ENCODE measurements at regions not wholly inside any gene's neighbourhood (a gene's known extent, or its start where the extent isn't known, plus 50 kb on each side); places are given as distances from the start of the nearest gene placed in this dataset.
A peak's percentile ranks its signal among the peaks of the same experiment; 100 is the strongest.

GRCh38 chr2:51597086-51597485, 565.2 kb upstream of the NRXN1 start:
- in situ Hi-C loops (cut with MboI; ENCODE audit: low pct_unique_long_range_greater_than_20kb, low sequenced_read_pairs), result no loop called here
- no peak for DNase-seq

GRCh38 chr2:51595836-51596235, 563.9 kb upstream of the NRXN1 start:
- DNase-seq, result no peak
- in situ Hi-C loops (cut with MboI; ENCODE audit: low pct_unique_long_range_greater_than_20kb, low sequenced_read_pairs), result no loop called here

GRCh38 chr2:51581636-51582267, 549.8 kb upstream of the NRXN1 start:
- no peak for DNase-seq
- in situ Hi-C loops (cut with MboI; ENCODE audit: low pct_unique_long_range_greater_than_20kb, low sequenced_read_pairs), result no loop called here

DNA sequence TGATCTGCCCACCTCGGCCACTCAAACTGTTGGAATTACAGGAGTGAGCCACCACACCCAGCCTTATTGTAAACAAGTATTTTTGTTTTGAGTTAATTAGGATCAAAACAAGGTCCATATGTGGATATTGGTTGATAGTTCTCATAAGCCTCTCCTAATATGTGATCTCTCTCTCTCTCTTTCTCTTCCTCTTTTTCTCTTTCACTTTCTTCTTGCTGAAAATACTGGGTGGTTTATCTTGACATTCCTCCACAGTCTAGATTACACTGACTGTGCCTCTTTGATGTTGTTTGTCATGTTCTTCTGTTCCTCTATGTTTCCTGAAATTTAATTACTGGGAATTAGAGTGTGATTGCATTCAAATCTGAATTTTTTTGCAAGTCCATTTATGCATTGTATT, 547.5 kb upstream of the NRXN1 start:
- no peak for DNase-seq
- in situ Hi-C loops (cut with MboI; ENCODE audit: low pct_unique_long_range_greater_than_20kb, low sequenced_read_pairs), result no loop called here

GRCh38 chr2:51575181-51575580, 543.2 kb upstream of the NRXN1 start:
- in situ Hi-C loops (cut with MboI; ENCODE audit: low pct_unique_long_range_greater_than_20kb, low sequenced_read_pairs), result no loop called here
- no peak for DNase-seq

DNA sequence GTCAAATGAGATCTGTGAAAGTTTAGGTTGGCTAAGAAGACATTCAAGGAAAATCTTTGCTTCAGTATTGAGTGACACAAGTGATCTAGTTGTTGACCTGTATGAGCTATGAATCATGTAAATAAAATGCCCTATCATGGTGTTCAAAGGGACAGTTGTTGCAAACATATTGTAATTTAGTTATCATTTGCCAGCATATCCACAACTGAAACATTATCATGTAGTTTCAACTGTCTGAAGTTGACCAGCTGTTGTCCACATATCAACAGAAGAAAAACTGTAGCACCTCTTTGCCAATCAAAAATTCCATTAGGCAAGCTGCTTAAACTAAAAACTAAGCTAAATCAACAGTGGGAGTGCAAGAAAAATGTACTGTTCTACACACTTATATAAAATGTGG, 527.1 kb upstream of the NRXN1 start:
- in situ Hi-C loops (cut with MboI; ENCODE audit: low pct_unique_long_range_greater_than_20kb, low sequenced_read_pairs), result no loop called here
- DNase-seq, result no peak

DNA sequence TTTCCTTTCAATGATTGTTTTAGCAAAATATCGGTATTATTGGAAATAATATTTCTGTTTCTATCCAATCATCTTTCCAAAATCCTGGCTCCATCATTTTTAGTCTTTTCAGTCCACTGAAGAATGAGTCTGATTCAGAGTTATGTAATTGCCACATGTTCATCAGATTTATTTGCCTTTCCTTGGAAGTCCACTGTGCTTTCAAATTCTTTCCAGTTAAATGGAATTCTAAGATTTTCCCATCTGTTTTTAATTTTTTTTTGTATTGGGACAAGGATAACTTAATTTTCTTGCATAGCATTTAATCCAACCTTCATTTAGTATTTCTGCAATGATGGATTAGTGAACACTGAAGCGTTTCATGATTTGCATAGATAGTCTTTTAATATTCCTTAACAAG, 521.5 kb upstream of the NRXN1 start:
- no peak for DNase-seq
- in situ Hi-C loops (cut with MboI; ENCODE audit: low pct_unique_long_range_greater_than_20kb, low sequenced_read_pairs), result no loop called here

GRCh38 chr2:51535763-51536162, 503.8 kb upstream of the NRXN1 start:
- DNase-seq, result no peak
- in situ Hi-C loops (cut with MboI; ENCODE audit: low pct_unique_long_range_greater_than_20kb, low sequenced_read_pairs), result no loop called here

DNA sequence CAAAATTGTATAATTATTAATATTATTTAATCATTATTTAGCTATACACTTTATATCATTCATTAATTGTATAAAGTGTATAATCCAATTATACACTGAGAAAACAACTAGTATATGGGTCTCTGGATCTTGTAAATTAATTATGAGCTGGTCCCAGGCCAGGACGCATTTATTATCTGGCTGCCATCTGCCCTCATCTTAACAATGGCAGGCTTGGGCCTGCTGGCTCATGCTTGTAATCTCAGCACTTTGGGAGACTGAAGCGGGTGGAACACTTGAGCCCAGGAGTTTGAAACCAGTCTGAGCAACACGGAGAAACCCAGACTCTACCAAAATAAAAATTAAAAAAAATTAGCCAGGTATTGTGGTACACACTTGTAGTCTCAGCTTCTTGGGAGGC, 502.2 kb upstream of the NRXN1 start:
- DNase-seq, result no peak
- in situ Hi-C loops (cut with MboI; ENCODE audit: low pct_unique_long_range_greater_than_20kb, low sequenced_read_pairs), result no loop called here

DNA sequence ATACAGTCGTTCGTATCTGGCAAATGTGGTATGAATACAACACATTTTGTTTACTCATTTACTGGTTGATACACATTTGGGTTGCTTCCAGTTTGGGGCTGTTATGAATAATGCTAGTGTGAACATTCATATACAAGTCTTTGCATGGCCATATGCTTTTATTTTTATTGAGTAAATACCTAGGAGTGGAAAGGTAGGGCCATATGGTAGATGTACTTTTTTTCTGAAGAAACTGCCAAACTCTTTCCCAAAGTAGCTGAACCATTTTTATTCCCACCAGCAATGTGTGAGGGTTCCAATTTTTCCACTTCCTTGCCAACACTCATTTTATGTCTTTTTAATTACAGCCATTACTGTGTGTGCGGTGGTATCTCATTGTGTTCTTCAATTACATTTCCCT, 496.2 kb upstream of the NRXN1 start:
- in situ Hi-C loops (cut with MboI; ENCODE audit: low pct_unique_long_range_greater_than_20kb, low sequenced_read_pairs), result no loop called here
- DNase-seq, result no peak

GRCh38 chr2:51526766-51527165, 494.8 kb upstream of the NRXN1 start:
- no peak for DNase-seq
- in situ Hi-C loops (cut with MboI; ENCODE audit: low pct_unique_long_range_greater_than_20kb, low sequenced_read_pairs), result no loop called here

DNA sequence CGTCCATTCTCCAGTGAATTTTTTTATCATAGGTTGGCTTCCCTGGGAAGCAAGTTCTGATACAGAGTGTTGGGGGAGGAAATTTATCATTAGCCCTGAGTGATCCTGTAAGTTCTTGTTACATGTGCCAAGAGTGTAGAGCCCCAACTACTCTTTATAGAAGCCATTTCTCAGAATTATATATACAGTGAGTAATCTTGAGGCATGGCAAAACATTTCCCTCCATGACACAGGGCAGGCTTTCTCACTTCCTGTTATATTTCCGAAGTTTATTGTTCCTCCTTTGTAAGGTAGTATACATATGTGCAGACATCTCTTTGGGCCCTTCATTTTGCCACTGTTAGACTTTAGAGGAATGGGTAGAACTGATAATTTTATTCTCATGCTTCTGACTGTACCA, 484.7 kb upstream of the NRXN1 start:
- DNase-seq, result no peak
- in situ Hi-C loops (cut with MboI; ENCODE audit: low pct_unique_long_range_greater_than_20kb, low sequenced_read_pairs), result no loop called here

- in situ Hi-C loops (cut with MboI; ENCODE audit: low pct_unique_long_range_greater_than_20kb, low sequenced_read_pairs), result no loop called here
- no peak for DNase-seq
Measured at GRCh38 chr2:51511002-51511401, 479.1 kb upstream of the NRXN1 start.

DNA sequence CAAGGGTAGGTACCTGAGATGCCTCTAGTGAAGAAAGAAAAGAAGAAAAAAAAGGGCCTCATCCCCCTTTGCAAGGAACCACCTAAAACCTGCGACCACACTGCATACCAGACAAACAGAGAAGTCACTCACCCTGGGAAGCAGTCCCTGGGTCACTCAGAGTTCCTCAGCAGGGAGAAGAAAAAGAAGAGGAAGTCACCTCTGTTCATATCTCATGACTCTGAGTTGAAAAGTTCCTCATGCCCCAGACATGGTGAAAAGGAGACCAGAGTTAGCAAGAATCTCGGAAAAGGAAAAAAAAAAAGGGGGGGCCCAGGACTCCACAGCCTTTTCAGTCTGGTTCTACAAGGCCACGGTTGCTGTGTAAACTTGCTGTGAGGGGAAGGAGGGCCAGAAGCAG, 478.4 kb upstream of the NRXN1 start:
- no peak for DNase-seq
- in situ Hi-C loops (cut with MboI; ENCODE audit: low pct_unique_long_range_greater_than_20kb, low sequenced_read_pairs), result no loop called here

GRCh38 chr2:51505533-51505932, 473.6 kb upstream of the NRXN1 start:
- peak; percentile 5 for DNase-seq
- in situ Hi-C loops (cut with MboI; ENCODE audit: low pct_unique_long_range_greater_than_20kb, low sequenced_read_pairs), result no loop called here

DNA sequence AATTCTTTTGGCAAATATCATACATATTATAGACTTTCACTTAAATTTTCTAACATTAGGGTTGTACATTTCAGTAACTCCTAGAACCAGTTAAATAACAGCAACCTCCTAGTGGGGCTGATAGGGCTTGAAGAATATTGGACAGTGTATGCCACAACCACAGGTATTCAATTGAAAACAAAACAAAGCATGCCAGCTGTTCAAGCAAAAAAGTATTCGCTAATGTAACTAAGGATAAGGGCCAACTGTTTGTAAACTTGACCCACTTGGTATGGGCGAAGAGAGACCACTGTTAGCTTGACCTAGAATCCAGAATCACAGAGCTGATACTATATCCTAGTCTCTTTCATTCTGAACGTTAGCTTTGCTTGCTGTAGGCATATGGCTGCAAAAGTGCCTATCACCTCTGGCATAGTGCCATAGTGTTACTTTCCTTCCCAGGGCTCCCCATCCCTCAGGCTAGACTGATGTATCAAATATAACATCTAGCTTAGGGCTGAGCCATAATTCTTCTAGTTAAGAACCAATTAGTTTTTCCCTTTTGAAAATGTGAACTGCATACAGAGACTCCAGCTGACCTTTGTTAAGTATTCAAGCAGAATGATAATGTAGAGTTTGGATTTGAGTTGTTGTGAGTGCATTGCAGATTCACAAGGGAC, 458.8 kb upstream of the NRXN1 start:
- in situ Hi-C loops (cut with MboI; ENCODE audit: low pct_unique_long_range_greater_than_20kb, low sequenced_read_pairs), result no loop called here
- DNase-seq, result no peak

DNA sequence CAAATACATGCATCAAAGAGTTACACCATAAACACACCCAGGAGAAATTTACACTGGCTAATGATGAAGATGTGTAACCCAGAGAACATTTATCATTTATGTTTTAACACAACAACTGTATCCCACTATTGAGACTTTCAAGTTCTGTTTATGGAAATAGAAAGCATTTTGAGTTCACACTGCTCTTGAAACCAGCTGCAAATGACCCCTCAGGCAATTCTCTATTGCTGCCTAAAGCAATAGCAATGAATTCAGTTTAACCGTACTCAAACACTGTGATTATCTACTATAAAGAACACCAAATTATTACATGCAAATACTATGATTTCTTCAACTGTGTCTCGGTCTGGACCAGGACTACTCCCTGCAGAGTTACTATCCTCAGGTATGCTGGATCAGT, 452.7 kb upstream of the NRXN1 start:
- in situ Hi-C loops (cut with MboI; ENCODE audit: low pct_unique_long_range_greater_than_20kb, low sequenced_read_pairs), result no loop called here
- no peak for DNase-seq

DNA sequence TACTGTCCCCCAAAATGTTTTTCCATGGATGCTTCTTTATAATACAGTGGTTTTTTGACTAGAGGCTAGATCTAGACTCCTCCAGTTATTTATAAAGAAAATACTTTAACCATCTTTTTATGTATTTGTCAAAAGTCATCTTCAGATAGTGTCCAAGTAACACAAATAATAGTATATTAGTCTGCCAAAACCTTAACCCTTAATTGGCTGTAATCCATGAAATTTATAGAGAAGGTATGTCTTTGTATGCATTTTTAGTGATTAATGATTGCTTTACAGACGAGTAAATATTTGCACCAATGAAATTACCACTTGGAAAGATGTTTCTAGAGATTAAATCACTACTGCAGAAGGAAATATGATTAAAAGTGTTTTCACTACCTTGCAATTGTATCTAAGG, 451.8 kb upstream of the NRXN1 start:
- in situ Hi-C loops (cut with MboI; ENCODE audit: low pct_unique_long_range_greater_than_20kb, low sequenced_read_pairs), result no loop called here
- no peak for DNase-seq

DNA sequence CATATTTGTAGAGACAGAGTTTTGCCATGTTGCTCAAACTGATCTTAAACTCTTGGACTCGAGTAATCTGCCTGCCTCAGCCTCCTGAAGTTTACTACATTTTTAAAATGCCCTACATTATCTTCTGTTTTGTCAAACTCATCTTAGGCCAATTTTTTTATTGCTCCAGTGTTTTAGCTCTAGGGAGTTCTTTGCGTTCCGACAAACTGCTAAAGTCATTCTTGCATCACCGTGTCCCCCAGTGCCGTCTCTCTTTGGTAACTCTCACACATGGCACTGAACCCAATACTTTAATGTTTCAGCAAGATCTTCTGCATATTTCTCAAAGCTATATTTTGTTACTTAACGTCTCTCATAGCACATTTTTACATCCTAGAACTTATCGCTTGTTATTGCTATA, 440.9 kb upstream of the NRXN1 start:
- in situ Hi-C loops (cut with MboI; ENCODE audit: low pct_unique_long_range_greater_than_20kb, low sequenced_read_pairs), result no loop called here
- DNase-seq, result no peak

DNA sequence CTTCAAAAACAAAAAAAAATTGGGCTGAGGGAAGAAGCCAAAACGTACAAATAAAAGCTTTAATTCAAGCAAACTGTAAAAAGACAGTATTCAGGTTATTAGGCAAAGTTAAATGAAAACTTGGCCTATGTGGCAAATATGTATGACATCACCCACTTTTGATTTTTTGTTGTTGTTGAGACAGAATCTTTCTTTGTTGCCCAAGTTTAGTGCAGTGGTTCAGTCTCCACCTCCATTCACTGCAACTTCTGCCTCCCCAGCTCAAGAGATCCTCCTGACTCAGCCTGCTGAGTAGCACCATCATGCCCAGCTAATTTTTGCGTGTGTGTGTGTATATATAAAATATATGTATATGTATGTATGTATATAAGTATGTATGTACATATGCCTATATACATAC, 440.4 kb upstream of the NRXN1 start:
- DNase-seq, result no peak
- in situ Hi-C loops (cut with MboI; ENCODE audit: low pct_unique_long_range_greater_than_20kb, low sequenced_read_pairs), result no loop called here

DNA sequence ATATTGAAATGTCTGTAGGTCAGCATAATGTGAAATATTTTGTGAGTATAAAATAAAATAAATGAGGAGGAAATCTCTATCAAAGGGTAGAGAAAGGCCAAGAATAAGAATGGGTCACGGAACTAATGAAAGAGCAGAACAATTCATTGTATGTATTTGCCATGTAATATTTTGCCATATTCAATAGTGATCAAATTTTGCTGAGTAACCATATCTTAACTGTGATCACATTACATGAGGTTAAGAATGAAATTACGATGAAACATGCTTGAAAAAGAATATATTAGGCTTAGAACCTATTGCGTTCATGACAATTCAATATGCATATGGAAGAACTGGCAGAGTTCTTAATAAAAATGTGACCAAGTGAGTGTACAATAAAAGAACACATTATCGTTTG, 437.2 kb upstream of the NRXN1 start:
- in situ Hi-C loops (cut with MboI; ENCODE audit: low pct_unique_long_range_greater_than_20kb, low sequenced_read_pairs), result no loop called here
- DNase-seq, result no peak
